NCI-H2107 treated with DMSO at 0.1 percent for 48 hours (cell line): ENCODE measurements at regions not wholly inside any gene's neighbourhood (a gene's known extent, or its start where the extent isn't known, plus 50 kb on each side); places are given as distances from the start of the nearest gene placed in this dataset.

Experiments used
- DNase-seq: peaks from one replicate; lab custom pipeline; 2025; ENCODE audit not compliant: unreplicated experiment; lab: John Stamatoyannopoulos, UW

DNA sequence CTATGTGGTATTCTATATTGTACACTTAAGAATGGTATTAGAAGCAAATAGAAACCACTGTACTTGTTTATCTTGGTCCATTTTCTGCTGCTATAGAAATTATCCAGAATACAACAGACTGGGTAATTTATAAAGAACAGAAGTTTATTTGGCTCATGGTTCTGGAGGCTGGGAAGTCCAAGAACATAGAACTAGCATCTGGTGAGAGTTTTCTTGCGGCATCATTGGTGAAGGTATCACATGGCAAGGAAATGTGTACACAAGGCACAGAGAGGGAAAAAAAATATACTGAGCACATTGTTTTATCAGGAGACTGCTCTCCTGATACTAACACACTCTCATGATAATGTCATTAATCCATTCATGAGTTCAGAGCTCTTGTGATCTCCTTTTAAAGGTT lies 130.3 kb upstream of the STXBP6 start:
- DNase-seq, result no peak

- DNase-seq, result no peak
Observed at GRCh38 chr14:25178255-25178654, 128.3 kb upstream of the STXBP6 start.

DNA sequence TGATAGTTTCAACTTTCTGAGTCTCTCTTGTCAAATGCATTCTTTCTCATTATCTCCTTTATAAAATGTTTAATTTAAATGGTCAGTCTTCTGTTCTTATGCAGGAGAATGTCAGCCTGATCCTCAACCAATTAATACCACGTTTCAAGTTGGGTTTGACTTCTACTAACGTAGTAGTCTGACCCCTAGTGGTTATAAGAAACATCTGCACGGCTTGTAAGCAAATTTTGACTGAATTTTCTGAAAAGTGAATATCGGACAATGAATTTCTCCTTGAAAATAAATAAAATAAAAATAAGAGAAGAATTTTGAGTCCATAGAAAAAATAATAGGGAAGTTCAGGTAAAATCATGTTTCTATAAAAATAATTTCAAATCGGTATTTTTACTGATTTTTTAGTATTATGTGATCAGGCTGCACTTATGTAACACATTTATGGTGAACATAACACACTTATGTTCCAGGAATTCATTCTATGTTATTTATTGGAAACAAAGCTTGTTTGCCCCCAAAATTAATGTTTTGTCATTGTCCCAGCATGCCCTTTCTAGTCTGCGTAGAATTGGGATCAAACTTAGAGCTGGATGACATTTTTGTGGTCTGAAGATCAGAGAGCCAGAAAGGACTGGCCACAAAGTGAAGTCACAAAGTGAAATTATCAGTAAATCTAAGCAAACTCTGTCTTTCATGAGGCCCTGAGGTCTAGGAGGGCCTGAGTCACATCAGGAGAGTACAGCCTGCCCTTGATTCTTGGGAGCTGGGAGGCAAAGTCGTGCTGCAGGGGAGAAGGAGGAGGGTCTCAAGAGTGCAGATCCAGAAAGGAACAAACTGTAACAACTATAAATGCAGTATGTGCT lies 101.2 kb upstream of the STXBP6 start:
- DNase-seq, result peak; percentile 82

- DNase-seq, result no peak
Observed at GRCh38 chr14:25150401-25150800, 100.5 kb upstream of the STXBP6 start.

- DNase-seq, result no peak
Observed at GRCh38 chr14:25140411-25140810, 90.5 kb upstream of the STXBP6 start.

- no peak for DNase-seq
Observed at GRCh38 chr14:25136811-25137210, 86.9 kb upstream of the STXBP6 start.

DNA sequence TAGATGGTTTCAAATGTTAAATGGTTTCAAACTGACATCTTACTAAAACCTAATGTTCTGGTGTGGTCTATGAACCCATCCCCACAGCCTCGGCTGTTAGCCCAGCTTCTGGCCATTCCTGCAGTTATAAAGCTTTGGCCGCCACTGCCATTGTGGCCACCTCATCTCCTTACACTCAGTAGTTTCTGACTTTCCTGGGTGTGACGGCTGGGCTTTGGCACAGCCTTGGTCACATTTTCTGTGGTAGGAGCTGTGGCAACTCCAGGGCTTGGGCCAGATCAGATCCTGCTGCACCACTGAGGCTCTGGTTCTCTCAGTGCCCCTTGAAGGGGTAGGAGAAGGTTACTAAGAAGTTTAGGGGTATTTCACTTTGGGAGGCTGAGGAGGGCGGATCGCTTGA lies 84.2 kb upstream of the STXBP6 start:
- DNase-seq, result no peak

DNA sequence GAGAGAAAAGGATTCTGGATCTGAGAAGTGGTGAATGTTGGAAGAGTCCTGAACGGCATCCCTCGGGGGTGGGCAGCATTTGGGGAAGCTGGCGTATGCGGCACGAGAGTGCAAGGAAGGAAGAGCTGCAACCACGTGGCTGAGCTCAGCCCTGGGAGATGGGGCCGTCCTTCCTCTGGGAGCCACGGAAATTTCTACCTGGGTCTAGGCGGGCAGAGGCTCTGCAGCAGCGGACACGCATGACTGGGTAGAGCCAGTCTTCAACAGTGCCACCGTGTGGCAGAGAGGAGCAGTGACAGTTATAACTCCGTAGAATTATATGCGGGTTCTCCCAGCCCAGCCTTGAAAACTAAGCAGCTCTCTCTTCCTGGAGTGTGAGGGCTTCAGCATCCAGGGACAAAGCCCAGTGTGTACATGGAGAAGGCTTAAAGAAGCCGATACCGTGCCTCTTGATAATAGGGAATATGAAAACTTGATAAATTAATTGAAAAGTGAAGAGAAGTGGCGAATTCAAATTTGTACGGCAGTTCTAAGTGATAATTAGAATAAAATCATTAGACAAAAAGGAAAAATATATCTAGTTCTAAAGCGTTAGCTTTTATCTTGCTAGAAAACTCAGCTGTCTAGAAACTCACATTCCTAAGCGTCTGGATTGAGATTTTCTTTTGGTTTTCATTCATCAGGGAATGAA lies 82.9 kb upstream of the STXBP6 start:
- DNase-seq, result peak; percentile 93

- DNase-seq, result no peak
Observed at GRCh38 chr14:25132094-25132493, 82.1 kb upstream of the STXBP6 start.

GRCh38 chr14:25122843-25123242 lies 72.9 kb upstream of the STXBP6 start:
- no peak for DNase-seq

DNA sequence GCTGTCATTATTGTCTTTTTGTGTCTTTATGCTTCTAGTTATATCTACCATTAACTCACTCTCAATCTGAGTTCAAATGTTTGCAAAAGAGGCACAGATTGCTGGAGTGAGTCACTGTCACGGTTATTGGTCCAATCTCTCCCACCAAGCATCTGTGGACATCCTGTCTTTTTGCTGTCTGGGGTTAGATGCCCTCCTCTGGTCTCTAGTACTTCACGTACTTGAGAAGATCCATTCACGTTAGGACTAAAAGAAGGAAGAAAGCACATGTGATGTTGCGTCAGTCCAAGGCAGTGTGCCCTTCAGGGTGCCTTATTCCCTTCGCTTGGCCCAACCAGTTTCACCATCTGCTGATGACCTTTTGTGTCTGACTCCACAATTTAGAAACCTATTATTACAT lies 72.3 kb upstream of the STXBP6 start:
- DNase-seq, result no peak

DNA sequence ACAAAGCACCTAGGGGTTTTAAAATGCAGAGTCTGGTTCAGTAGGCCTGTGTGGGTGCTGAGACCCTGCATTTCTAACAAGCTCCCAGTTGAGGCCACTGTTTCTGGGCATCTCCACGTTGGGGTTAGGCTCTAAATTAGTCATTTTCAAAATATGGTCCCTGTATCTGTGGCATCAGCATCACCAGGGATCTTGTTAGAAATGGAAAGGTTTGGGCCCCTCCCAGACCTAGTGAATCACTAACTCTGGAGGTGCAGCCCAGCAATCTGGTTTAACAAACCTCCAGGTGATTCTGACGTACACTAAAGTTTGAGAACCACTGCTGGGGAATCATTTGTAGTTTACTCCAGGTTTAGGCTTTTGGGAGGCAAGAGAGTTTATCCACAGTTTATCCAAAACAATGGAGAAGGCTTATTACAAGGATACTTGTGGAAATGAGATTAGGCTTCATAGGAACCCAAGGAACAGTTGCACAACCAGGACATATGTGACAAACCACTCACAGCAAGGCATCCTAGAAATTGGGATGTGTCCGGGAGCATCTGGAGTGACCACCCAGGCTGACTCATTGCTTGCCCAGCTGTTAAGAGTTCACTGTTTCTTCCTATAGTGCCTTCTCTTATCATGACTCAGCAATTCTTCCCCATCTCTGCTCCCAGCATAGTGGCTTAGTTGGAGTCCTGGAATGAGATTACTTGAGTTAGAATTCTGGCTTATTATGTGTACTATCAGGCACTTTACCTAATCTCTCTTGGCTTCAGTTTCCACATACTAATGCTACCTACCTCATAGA lies 71.6 kb upstream of the STXBP6 start:
- no peak for DNase-seq

GRCh38 chr14:25120261-25120660 lies 70.3 kb upstream of the STXBP6 start:
- DNase-seq, result no peak

GRCh38 chr14:25118671-25119070 lies 68.7 kb upstream of the STXBP6 start:
- DNase-seq, result no peak

DNA sequence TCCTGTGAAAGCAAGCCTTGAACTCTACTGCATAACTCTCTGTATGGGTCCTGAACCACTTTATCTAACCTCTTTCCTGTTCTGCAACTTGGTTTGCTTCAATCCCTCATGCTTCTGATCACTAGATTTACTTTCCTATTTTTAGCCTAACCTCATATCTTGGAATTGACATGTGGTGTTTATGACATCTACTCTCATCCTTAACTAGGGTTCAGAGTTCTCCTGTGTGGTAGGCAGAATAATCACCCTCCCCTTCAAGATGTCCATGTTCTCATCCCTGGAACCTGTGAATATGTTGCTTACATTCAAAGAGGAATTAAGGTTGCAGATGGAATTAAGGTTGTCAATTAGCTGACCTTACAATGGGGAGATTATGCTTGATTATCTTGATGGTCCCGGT lies 67.4 kb upstream of the STXBP6 start:
- DNase-seq, result no peak

GRCh38 chr14:25116607-25117006 lies 66.7 kb upstream of the STXBP6 start:
- no peak for DNase-seq

DNA sequence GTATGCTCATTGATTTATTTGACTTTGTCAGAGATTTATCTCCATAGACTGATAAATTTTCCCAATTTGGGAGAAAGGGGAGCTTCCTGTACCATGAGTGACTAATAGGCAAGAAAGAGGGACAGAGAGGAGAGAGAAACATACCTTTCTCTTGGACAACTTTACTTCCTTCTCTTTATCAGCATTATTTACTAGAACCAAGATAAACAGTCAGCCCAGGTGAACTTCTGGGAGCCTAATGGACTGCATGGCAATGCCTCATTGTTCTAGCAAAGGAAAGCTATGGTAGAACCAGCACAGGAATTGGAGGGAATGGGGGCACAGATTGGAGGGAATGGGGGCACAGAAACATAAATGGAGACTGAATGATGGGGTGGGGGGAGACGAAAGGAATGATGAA lies 63.4 kb upstream of the STXBP6 start:
- no peak for DNase-seq

DNA sequence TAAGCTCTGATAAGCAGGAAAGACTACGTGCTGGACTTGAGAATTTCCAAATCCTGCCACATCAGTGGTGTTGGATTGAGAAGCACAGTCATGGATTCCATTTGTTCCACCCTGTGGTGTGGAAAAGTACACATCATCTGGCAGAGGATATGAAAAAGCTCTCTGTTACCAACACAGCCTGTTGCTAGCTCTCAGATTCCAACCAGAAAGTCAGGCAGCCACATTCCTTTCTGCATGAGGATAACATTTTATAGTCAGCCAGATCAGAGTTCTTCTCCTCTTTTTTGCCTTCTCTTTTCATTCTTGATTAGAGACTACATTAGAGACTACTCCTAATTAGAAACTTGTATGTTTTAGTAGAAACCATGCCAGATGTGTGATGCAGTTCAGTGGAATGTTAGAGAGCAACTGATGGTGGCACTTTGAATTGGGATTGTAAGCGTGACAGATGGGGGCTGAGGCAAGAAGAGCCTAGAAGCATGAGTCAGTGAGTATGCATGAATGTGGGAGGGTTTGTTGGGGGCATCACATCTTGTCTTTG lies 61.2 kb upstream of the STXBP6 start:
- peak; percentile 17 for DNase-seq

- no peak for DNase-seq
Observed at GRCh38 chr14:25110106-25110505, 60.2 kb upstream of the STXBP6 start.

DNA sequence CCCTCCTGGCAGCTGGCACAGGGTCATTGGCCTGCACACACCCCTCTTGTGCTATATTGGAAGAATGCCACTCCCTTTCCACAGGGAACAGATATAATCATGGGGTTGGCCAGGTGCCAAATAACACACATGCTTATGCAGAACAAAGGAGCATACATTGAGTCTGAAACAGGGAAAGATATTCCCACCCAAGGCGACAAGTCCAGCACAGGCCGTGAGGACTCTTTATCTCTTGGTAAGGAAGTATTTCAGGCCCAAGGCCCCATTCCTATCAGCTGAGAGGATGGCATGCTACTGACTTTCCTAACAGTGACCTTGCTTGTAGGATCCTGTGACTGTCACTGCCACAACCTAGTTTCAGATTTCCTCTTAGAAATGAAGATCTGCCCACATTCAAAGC lies 59.0 kb upstream of the STXBP6 start:
- no peak for DNase-seq

DNA sequence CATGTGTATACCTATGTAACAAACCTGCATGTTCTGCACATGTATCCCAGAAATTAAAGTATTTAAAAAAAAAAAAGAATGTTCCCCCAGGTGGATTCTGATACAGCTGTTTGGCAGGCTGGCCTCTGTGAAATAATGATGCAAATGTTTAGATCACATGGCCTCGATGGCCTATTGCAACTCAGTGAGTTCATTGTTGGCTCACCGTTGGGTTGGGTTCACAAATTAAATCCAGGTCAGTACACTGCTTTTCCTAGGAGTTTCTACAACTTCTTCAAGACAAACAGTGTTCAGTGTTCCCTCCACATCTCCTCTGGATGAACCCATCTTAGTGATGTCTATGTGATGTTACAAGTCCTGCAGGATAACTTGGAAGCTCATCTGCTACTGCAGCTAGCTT lies 58.3 kb upstream of the STXBP6 start:
- no peak for DNase-seq

- DNase-seq, result no peak
Observed at GRCh38 chr14:25103820-25104219, 53.9 kb upstream of the STXBP6 start.
